HEK293T (cell line): ENCODE measurements at regions not wholly inside any gene's neighbourhood (a gene's known extent, or its start where the extent isn't known, plus 50 kb on each side); places are given as distances from the start of the nearest gene placed in this dataset.

Source experiments
- BHLHE40 ChIP-seq: fragments of 450-650 bp; IDR thresholded peaks from 2 replicates; pipeline ENCODE4 v1.6.1; 2016; ENCODE audit warnings: mild to moderate bottlenecking, moderate library complexity, borderline replicate concordance
- CTBP1 ChIP-seq: fragments of 450-650 bp; IDR thresholded peaks from 2 replicates; pipeline ENCODE4 v1.6.1; 2016; ENCODE audit warnings: borderline replicate concordance
- ELF4 ChIP-seq: fragments of 450-650 bp; IDR thresholded peaks from 2 replicates; pipeline ENCODE4 v1.6.1; 2017; ENCODE audit warnings: antibody characterized with exemption
- FOXA1 ChIP-seq: fragments of 450-650 bp; IDR thresholded peaks from 2 replicates; pipeline ENCODE4 v1.6.1; 2016; ENCODE audit warnings: mild to moderate bottlenecking
- FOXK2 ChIP-seq: fragments of 450-650 bp; IDR thresholded peaks from 2 replicates; pipeline ENCODE4 v1.6.1; 2016; ENCODE audit warnings: mild to moderate bottlenecking
- FOXM1 ChIP-seq: fragments of 450-650 bp; IDR thresholded peaks from 2 replicates; pipeline ENCODE4 v1.6.1; 2017; ENCODE audit warnings: mild to moderate bottlenecking, borderline replicate concordance
- HDGF ChIP-seq: fragments of 450-650 bp; IDR thresholded peaks from 2 replicates; pipeline ENCODE4 v1.6.1; 2017; ENCODE audit warnings: antibody characterized with exemption, borderline replicate concordance
- L3MBTL2 ChIP-seq: fragments of 450-650 bp; conservative IDR thresholded peaks from 2 replicates; pipeline ENCODE4 v1.6.1; 2016; ENCODE audit warnings: mild to moderate bottlenecking
- NFRKB ChIP-seq: fragments of 450-650 bp; IDR thresholded peaks from 2 replicates; pipeline ENCODE4 v1.6.1; 2016; ENCODE audit warnings: mild to moderate bottlenecking, moderate library complexity
- SP1 ChIP-seq: fragments of 450-650 bp; IDR thresholded peaks from 2 replicates; pipeline ENCODE4 v1.6.1; 2017
- TARDBP ChIP-seq: fragments of 450-650 bp; IDR thresholded peaks from 2 replicates; pipeline ENCODE4 v1.6.1; 2016
- ZNF384 ChIP-seq: fragments of 450-650 bp; IDR thresholded peaks from 2 replicates; pipeline ENCODE4 v1.6.1; 2016
- TF ChIP-seq, protein P1 (sequence below): fragments of 450-650 bp; IDR thresholded peaks from 2 replicates; pipeline ENCODE4 v1.6.1; 2016

DNA sequence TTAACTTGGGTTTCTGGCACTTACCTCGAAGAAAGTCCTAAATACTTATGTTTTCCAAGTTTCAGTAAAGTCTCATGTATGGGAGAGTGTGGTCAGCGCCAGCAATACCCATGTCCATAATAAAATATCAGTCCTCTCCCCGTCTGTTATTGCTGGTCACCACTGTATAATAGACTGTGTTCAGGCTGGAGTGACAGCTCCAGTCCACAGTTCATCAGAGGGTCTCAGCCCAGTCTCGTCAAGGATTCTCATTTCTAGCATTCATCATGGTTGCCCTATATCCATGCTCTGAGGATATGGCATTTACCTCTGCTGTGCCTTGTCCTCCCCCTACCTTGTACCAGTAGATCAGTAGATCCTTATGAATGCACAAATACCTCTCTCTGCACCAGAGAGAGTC is 384.5 kb downstream of the NPIPA7 start:
- no peak for TF ChIP-seq BHLHE40
- TF ChIP-seq SP1: no peak
- no peak for TF ChIP-seq CTBP1
- TF ChIP-seq, protein P1, sequence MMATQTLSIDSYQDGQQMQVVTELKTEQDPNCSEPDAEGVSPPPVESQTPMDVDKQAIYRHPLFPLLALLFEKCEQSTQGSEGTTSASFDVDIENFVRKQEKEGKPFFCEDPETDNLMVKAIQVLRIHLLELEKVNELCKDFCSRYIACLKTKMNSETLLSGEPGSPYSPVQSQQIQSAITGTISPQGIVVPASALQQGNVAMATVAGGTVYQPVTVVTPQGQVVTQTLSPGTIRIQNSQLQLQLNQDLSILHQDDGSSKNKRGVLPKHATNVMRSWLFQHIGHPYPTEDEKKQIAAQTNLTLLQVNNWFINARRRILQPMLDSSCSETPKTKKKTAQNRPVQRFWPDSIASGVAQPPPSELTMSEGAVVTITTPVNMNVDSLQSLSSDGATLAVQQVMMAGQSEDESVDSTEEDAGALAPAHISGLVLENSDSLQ: no peak
- no peak for TF ChIP-seq L3MBTL2
- TF ChIP-seq TARDBP: no peak
- TF ChIP-seq ZNF384: no peak
- TF ChIP-seq ELF4: no peak
- no peak for TF ChIP-seq FOXA1
- no peak for TF ChIP-seq NFRKB
- no peak for TF ChIP-seq FOXK2
- no peak for TF ChIP-seq HDGF
- TF ChIP-seq FOXM1: no peak
